ENCODE measurements at regions not wholly inside any gene's neighbourhood (a gene's known extent, or its start where the extent isn't known, plus 50 kb on each side); places are given as distances from the start of the nearest gene placed in this dataset.

DNA sequence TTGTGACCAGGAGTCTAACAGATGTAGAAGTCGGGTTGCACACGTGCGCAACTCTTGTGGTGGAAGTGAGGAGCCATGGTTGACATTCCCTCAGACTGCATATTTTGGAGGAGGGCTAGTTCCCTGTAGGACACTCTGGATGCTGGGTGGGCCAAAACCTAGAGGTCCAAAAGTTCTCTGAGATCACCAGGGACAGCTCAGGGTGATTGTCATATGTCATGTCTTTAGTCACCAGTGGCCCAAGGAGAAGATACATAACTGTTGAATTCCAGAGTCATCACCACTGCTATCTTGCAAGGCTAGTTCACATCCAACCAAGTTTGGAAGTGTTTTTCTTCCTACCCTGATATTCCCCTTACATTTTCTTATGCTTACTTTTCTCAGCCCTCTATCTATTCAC lies 95.2 kb upstream of the C3orf80 start:
- Histone ChIP-seq H3K9ac (ENCODE audit: control insufficient read depth, extremely low read depth, insufficient read depth, low read length) (no peak overlapping the region), H3K4me2 (ENCODE audit: control insufficient read depth, extremely low read depth, insufficient read depth, low read depth, low read length) (no peak overlapping the region), H3K36me3 (ENCODE audit: control insufficient read depth in 2 of 2, extremely low read depth in 1 of 2, insufficient read depth in 2 of 2, low read length in 2 of 2) (no peaks in the 10 kb centered on the region), H3K27ac (ENCODE audit: control insufficient read depth, insufficient read depth, low read length) (peak overlapping the region; percentile 41), H4K20me1 (ENCODE audit: control insufficient read depth, extremely low read depth, insufficient read depth, low read length) (no peaks in the 10 kb centered on the region), H3K79me2 (ENCODE audit: control insufficient read depth, insufficient read depth, low read length) (no peaks in the 10 kb centered on the region), H3K9me3 (ENCODE audit: control insufficient read depth, low read depth, low read length) (no peaks in the 10 kb centered on the region), H3K4me1 (ENCODE audit: control insufficient read depth, extremely low read depth, insufficient read depth, low read length) (peaks cover 23% of the 10 kb centered on the region), H3K4me3 (ENCODE audit: control insufficient read depth in 2 of 3, extremely low read depth in 1 of 3, insufficient read depth in 2 of 3, low read depth in 1 of 3, low read length in 3 of 3) (no peak overlapping the region), H3K9me1 (ENCODE audit: control insufficient read depth, extremely low read depth, insufficient read depth, low read length) (no peaks in the 10 kb centered on the region), H3K27me3 (ENCODE audit: control insufficient read depth, extremely low read depth, insufficient read depth, low read length) (no peaks in the 10 kb centered on the region), H2AFZ (ENCODE audit: control insufficient read depth, low read length) (no peak overlapping the region)
- DNase-seq (ENCODE audit: low read depth, low spot score), result no peak
- dilution Hi-C loops (cut with MboI; ENCODE audit: extremely low pct_ligation_motif_present, low sequenced_read_pairs), result no loop called here
- TF ChIP-seq EZH2 (IDR thresholded peaks at IDR 0.05; ENCODE audit: low read length) (no peak), CTCF (optimal IDR thresholded peaks at IDR 0.05 in 1 of 3, IDR thresholded peaks at IDR 0.05 in 1 of 3, conservative IDR thresholded peaks at IDR 0.05 in 1 of 3; ENCODE audit: extremely low read depth in 1 of 3, insufficient read depth in 2 of 3, low read length in 3 of 3) (no peak)
- FAIRE-seq, result no peak

DNA sequence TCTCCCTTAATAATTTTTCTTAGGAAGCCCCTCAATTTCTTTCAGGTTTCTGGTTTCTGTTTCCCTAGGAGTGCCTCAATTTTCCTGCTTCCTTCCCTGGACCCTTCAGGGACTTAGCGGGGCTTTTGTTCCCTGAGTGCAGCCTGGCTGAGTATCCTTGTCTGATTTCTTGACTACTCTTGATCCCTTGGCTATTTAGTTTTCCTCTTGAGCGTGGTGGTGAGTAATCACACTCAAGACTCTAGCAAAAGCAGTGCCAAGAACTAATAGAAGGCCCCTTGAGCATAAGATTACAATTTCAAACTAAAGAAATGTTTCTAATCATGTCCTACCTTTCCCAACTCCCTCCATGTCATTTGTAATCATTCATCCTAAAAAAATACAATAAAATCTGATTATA lies 94.3 kb upstream of the C3orf80 start:
- Histone ChIP-seq H3K9me1 (ENCODE audit: control insufficient read depth, extremely low read depth, insufficient read depth, low read length) (no peaks in the 10 kb centered on the region), H3K27me3 (ENCODE audit: control insufficient read depth, extremely low read depth, insufficient read depth, low read length) (no peaks in the 10 kb centered on the region), H3K4me3 (ENCODE audit: control insufficient read depth in 2 of 3, extremely low read depth in 1 of 3, insufficient read depth in 2 of 3, low read depth in 1 of 3, low read length in 3 of 3) (no peak overlapping the region), H3K9me3 (ENCODE audit: control insufficient read depth, low read depth, low read length) (no peaks in the 10 kb centered on the region), H3K36me3 (ENCODE audit: control insufficient read depth in 2 of 2, extremely low read depth in 1 of 2, insufficient read depth in 2 of 2, low read length in 2 of 2) (no peaks in the 10 kb centered on the region), H3K9ac (ENCODE audit: control insufficient read depth, extremely low read depth, insufficient read depth, low read length) (no peak overlapping the region), H2AFZ (ENCODE audit: control insufficient read depth, low read length) (no peak overlapping the region), H3K79me2 (ENCODE audit: control insufficient read depth, insufficient read depth, low read length) (no peaks in the 10 kb centered on the region), H3K27ac (ENCODE audit: control insufficient read depth, insufficient read depth, low read length) (no peak overlapping the region), H4K20me1 (ENCODE audit: control insufficient read depth, extremely low read depth, insufficient read depth, low read length) (no peaks in the 10 kb centered on the region), H3K4me2 (ENCODE audit: control insufficient read depth, extremely low read depth, insufficient read depth, low read depth, low read length) (no peak overlapping the region), H3K4me1 (ENCODE audit: control insufficient read depth, extremely low read depth, insufficient read depth, low read length) (peaks cover 23% of the 10 kb centered on the region)
- dilution Hi-C loops (cut with MboI; ENCODE audit: extremely low pct_ligation_motif_present, low sequenced_read_pairs), result no loop called here
- FAIRE-seq (no peak), DNase-seq (ENCODE audit: low read depth, low spot score) (no peak)
- TF ChIP-seq EZH2 (IDR thresholded peaks at IDR 0.05; ENCODE audit: low read length) (no peak), CTCF (optimal IDR thresholded peaks at IDR 0.05 in 1 of 3, IDR thresholded peaks at IDR 0.05 in 1 of 3, conservative IDR thresholded peaks at IDR 0.05 in 1 of 3; ENCODE audit: extremely low read depth in 1 of 3, insufficient read depth in 2 of 3, low read length in 3 of 3) (no peak)
